Left ventricle myocardium inferior (tissue), 1 donor: ENCODE measurements at regions not wholly inside any gene's neighbourhood (a gene's known extent, or its start where the extent isn't known, plus 50 kb on each side); places are given as distances from the start of the nearest gene placed in this dataset.
A peak's percentile ranks its signal among the peaks of the same experiment; 100 is the strongest.

ENCODE experiments used
- DNase-seq: peaks from one replicate; pipeline ENCODE4 v3.0.0-alpha.2; 2020
- H3K27ac ChIP-seq: fragments of 200-600 bp; replicated peaks from 2 replicates; pipeline ENCODE4 v1.8.0; 2021
- H3K27me3 ChIP-seq: fragments of 200-600 bp; 2 replicates; pipeline ENCODE4 v1.8.0; 2021; ENCODE audit warnings: low read depth
- H3K36me3 ChIP-seq: fragments of 200-600 bp; 2 replicates; pipeline ENCODE4 v1.8.0; 2021
- H3K4me1 ChIP-seq: fragments of 200-600 bp; 2 replicates; pipeline ENCODE4 v1.8.0; 2021
- H3K4me3 ChIP-seq: fragments of 200-600 bp; 2 replicates; pipeline ENCODE4 v1.8.0; 2021; ENCODE audit warnings: mild to moderate bottlenecking, moderate library complexity
- H3K9me3 ChIP-seq: fragments of 200-600 bp; replicated peaks from 2 replicates; pipeline ENCODE4 v1.8.0; 2021
- intact Hi-C: fragments of 100-400 bp; cut with micrococcal nuclease; formaldehyde crosslinking; loops from one replicate; pipeline ENCODE4 v1.11.0; 2022
- TF ChIP-seq, protein P1 (sequence below): fragments of 200-600 bp; IDR thresholded peaks from 2 replicates; pipeline ENCODE4 v1.8.0; 2021; ENCODE audit warnings: antibody characterized with exemption, mild to moderate bottlenecking, borderline replicate concordance
- donor health status: DM: no; HTN: yes; CAD: no; lungs with severe emphysema.

DNA sequence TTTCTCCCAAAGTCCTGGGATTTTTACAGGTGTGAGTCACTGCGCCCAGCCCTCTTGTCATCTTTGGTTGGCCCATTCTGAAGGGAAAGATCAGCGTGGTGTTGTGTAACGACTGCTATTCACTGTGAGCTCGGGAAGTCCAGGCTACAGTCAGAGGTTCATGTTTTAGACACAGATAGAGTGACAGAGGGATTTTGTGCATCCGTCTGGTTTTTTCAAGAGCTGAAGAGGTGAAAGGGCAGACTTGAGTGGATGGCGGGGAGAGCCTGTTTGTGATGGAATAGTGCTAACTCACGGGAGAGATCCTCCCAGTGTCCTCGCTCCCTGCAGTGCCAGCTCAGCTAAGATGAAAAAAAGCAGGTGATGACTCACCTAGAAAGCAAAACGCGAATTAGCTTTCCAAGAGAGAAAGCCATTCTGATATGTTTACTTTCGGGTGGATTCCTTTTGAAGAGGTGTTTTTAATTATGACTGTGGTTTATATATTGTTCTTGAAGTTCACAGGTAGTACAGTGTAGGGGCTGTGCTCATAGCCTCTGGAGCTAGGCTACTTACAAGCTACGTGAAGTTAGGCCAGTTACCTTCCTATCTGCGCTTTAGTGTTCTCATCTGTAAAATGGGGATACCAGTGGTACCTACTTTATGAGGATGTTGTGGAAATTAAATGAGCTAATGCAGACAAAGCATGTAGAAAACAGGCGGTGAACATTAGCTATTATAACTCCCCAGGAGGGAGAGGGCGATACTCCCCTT is 67.2 kb downstream of the C11orf91 start:
- intact Hi-C loops: no loop called here
- H3K4me3 ChIP-seq: no peak overlapping the region
- DNase-seq: no peak

DNA sequence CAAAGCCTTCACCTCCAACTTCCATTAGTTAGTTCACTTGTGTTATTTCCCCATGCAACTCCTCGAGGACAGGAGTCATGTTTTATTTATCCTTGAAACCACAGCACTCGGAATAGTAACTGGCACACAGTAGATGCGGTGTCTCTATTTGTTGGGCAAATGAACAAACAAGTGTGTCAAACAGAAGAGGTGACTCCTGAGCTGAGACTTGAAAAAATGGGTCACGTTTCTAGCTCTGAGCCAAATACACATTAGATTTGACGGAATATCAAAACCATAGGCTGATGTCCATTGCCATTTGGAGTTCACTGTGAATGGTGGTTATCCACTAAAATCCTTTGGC is 68.9 kb downstream of the C11orf91 start:
- no peak overlapping the region for H3K4me3 ChIP-seq
- no peak for DNase-seq
- H3K36me3 ChIP-seq: no peaks in the 10 kb centered on the region
- TF ChIP-seq, protein P1, sequence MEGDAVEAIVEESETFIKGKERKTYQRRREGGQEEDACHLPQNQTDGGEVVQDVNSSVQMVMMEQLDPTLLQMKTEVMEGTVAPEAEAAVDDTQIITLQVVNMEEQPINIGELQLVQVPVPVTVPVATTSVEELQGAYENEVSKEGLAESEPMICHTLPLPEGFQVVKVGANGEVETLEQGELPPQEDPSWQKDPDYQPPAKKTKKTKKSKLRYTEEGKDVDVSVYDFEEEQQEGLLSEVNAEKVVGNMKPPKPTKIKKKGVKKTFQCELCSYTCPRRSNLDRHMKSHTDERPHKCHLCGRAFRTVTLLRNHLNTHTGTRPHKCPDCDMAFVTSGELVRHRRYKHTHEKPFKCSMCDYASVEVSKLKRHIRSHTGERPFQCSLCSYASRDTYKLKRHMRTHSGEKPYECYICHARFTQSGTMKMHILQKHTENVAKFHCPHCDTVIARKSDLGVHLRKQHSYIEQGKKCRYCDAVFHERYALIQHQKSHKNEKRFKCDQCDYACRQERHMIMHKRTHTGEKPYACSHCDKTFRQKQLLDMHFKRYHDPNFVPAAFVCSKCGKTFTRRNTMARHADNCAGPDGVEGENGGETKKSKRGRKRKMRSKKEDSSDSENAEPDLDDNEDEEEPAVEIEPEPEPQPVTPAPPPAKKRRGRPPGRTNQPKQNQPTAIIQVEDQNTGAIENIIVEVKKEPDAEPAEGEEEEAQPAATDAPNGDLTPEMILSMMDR: no peak
- no peaks in the 10 kb centered on the region for H3K9me3 ChIP-seq
- peaks cover 16% of the 10 kb centered on the region for H3K4me1 ChIP-seq
- intact Hi-C loops: no loop called here
- no peaks in the 10 kb centered on the region for H3K27me3 ChIP-seq
- H3K27ac ChIP-seq: no peak overlapping the region

More for the DNA sequence above, 67.2 kb downstream of the C11orf91 start:
- Histone ChIP-seq H3K27me3 (no peaks in the 10 kb centered on the region), H3K27ac (no peak overlapping the region), H3K36me3 (no peaks in the 10 kb centered on the region), H3K9me3 (peaks cover 2% of the 10 kb centered on the region), H3K4me1 (peaks cover 16% of the 10 kb centered on the region)
- TF ChIP-seq, protein P1: no peak

DNA sequence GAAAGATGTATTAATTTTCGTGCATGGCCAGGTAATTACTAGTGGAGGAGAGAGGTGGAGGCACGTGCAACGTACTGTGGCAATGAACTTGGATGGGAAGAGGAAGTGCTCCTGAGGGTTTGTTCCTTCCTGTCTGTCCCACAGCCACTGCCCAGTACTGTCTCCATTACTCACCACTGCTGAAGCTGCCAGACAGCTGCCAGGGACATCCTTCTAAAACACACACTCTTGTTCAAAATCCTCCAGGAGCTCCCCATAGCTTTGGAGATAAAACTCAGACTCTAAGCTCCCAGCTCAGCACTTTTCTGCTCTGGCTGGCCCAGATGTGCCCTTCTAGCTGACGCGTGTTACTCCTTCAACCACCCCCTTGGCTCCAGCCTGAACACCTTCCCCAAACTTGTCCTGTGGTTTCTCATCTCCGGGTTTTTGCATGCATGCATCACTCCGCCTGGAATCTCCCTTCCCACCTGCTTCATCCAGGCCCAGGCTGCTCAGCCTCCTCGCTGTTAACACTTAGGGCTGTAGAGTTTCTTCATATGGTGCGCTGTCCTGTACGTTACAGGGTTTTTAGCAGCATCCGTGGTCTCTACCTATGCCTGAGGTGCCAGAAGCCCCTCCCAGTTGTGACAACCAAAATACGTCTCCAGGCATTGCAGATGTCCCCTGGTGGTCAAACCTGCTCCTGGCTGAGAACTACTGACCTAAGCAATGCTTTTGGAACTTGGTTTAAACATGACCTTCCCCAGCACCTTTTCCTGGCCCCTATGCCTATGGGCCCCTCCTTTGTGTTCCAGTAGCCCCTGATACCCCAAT is 69.5 kb downstream of the C11orf91 start:
- Histone ChIP-seq H3K27me3 (no peaks in the 10 kb centered on the region), H3K27ac (no peak overlapping the region), H3K9me3 (no peaks in the 10 kb centered on the region), H3K36me3 (no peaks in the 10 kb centered on the region), H3K4me3 (no peak overlapping the region), H3K4me1 (peaks cover 16% of the 10 kb centered on the region)
- TF ChIP-seq, protein P1: no peak
- no peak for DNase-seq
- intact Hi-C loops: no loop called here

DNA sequence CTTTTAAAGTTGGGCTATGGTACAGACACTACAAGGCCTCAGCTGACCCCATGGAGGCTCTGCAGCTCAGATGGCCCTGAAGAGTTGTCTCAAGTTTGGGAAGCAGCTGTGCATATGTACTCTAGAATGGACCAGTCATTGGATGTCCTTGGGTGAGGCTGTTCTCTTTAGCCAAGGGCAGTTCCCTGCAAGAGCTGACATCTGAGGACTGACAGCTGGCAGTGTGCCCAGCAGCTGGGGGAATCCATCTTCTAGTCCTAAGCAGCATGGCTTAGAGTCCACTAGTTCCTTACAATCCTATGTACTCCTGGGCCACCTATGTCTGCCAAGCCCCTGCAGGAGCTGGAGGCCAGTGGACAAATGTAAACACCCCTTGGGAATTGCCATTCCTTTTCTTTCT is 76.5 kb downstream of the C11orf91 start:
- Histone ChIP-seq H3K9me3 (no peaks in the 10 kb centered on the region), H3K36me3 (no peaks in the 10 kb centered on the region), H3K27ac (no peak overlapping the region), H3K4me3 (no peak overlapping the region), H3K27me3 (no peaks in the 10 kb centered on the region), H3K4me1 (no peaks in the 10 kb centered on the region)
- TF ChIP-seq, protein P1: no peak
- intact Hi-C loops: no loop called here
- DNase-seq: peak; percentile 30

DNA sequence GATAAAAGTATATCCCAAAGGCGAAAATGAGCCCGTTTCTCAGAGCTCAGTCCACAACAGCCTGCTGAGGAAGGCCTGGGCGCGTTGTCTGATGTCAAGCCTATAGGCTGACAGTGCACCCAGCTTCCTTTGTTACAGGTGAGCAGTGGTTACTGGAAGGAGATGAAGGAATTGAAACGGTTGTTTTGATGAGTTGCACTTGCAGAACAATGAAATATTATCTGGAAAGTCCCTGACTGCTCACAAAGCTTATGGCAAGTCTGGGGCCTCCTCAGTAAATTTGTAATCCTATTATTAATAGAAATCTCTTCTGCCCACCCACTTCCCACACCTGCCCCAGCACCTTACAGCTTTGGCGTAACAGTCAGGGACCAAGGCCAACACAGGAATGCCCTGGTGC is 77.8 kb downstream of the C11orf91 start:
- DNase-seq: no peak
- Histone ChIP-seq H3K36me3 (no peaks in the 10 kb centered on the region), H3K27me3 (no peaks in the 10 kb centered on the region), H3K27ac (no peak overlapping the region), H3K4me1 (no peaks in the 10 kb centered on the region), H3K4me3 (no peak overlapping the region), H3K9me3 (no peaks in the 10 kb centered on the region)
- intact Hi-C loops: no loop called here
- TF ChIP-seq, protein P1: no peak
